NB4 (cell line): ENCODE measurements at regions not wholly inside any gene's neighbourhood (a gene's known extent, or its start where the extent isn't known, plus 50 kb on each side); places are given as distances from the start of the nearest gene placed in this dataset.

Experiments
- DNase-seq: peaks from one replicate; pipeline ENCODE4 v3.0.0; 2010; ENCODE audit warnings: low read depth
- H3K4me3 ChIP-seq: one replicate; pipeline ENCODE4 v1.5.1; 2011; ENCODE audit warnings: mild to moderate bottlenecking, low read depth, low read length, moderate library complexity
- CTCF ChIP-seq: IDR thresholded peaks from one replicate; pipeline ENCODE4 v1.5.1; 2012; ENCODE audit warnings: low read depth, low read length
- MAX ChIP-seq: IDR thresholded peaks from 2 replicates; pipeline ENCODE4 v1.6.1; 2011; ENCODE audit warnings: low read depth, low read length
- MYC ChIP-seq: IDR thresholded peaks from 2 replicates; pipeline ENCODE4 v1.6.1; 2011; ENCODE audit warnings: low read depth, low read length
- POLR2A ChIP-seq: IDR thresholded peaks from 2 replicates; pipeline ENCODE4 v1.6.1; 2011; ENCODE audit warnings: mild to moderate bottlenecking; ENCODE audit not compliant: insufficient read length; ENCODE audit errors: extremely low read depth

- TF ChIP-seq MYC (no peak), CTCF (no peak), POLR2A (no peak), MAX (no peak)
- no peak for DNase-seq
- H3K4me3 ChIP-seq: no peak overlapping the region
These were observed 448.5 kb downstream of the NUF2 start for GRCh38 chr1:163770265-163770664.

- H3K4me3 ChIP-seq: no peak overlapping the region
- TF ChIP-seq POLR2A: no peak
- no peak for TF ChIP-seq CTCF
- TF ChIP-seq MAX: no peak
- no peak for TF ChIP-seq MYC
- no peak for DNase-seq
These were observed 449.9 kb downstream of the NUF2 start for GRCh38 chr1:163771637-163772036.

- TF ChIP-seq MYC: no peak
- DNase-seq: no peak
- H3K4me3 ChIP-seq: no peak overlapping the region
These were observed 450.5 kb downstream of the NUF2 start for GRCh38 chr1:163772246-163772645.

GRCh38 chr1:163773396-163773795 is 451.6 kb downstream of the NUF2 start:
- no peak overlapping the region for H3K4me3 ChIP-seq
- no peak for DNase-seq
- no peak for TF ChIP-seq MAX
- TF ChIP-seq POLR2A: no peak
- TF ChIP-seq MYC: no peak
- no peak for TF ChIP-seq CTCF

- no peak for TF ChIP-seq MAX
- no peak for TF ChIP-seq POLR2A
- no peak for TF ChIP-seq MYC
- no peak for TF ChIP-seq CTCF
- DNase-seq: no peak
- no peak overlapping the region for H3K4me3 ChIP-seq
These were observed 452.7 kb downstream of the NUF2 start for GRCh38 chr1:163774401-163774945.

DNA sequence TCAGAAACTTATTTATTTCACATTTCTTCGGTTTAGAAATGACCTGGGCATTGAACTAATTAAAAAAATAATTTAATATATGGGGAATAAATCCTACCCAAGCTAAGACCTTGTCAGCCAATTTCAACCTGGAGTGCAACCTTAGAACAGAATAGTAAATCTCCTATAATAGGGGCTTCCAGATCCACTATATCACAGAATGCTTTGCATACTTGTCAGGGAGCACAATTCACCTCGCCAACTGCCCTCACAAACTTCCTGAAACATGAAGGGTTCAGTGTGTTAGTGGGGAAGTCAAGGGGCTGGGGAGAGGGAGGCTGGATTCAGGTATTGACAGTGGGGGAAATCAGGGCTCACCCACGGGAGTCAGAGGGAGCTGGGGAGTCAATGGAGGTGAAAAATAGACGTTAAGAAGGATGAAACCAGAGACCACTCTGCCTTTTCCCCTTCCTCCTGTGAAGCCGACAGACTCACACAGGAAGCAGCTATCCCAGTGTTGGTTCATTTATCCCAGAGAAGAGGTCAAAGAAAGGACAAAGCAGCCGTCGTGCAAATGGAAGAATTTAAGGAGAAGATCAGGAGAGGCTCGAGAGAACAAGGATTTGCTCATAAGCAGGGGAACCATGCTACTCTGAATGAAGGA is 453.3 kb downstream of the NUF2 start:
- no peak overlapping the region for H3K4me3 ChIP-seq
- no peak for DNase-seq
- TF ChIP-seq MYC (no peak), CTCF (no peak), MAX (no peak), POLR2A (no peak)
